DOHH2 (cell line): ENCODE measurements at regions not wholly inside any gene's neighbourhood (a gene's known extent, or its start where the extent isn't known, plus 50 kb on each side); places are given as distances from the start of the nearest gene placed in this dataset.

ENCODE experiments used
- CTCF ChIP-seq: fragments of 200-600 bp; sonication (generic); IDR thresholded peaks from one replicate; pipeline ENCODE4 v1.5.1; 2014; ENCODE audit warnings: antibody characterized with exemption, mild to moderate bottlenecking, low read depth, low read length; ENCODE audit not compliant: poor library complexity, severe bottlenecking
- EZH2phosphoT487 ChIP-seq: fragments of 200-600 bp; sonication (generic); IDR thresholded peaks from 2 replicates; pipeline ENCODE4 v1.6.1; 2017; ENCODE audit warnings: borderline replicate concordance, mild to moderate bottlenecking, antibody characterized with exemption, low read length, moderate library complexity, mixed read lengths

- TF ChIP-seq CTCF, result no peak
- TF ChIP-seq EZH2phosphoT487, result no peak
These were observed 104.1 kb upstream of the MTNR1B start for GRCh38 chr11:92865352-92865751.
